Large intestine (tissue), 3 donors: ENCODE measurements at regions not wholly inside any gene's neighbourhood (a gene's known extent, or its start where the extent isn't known, plus 50 kb on each side); places are given as distances from the start of the nearest gene placed in this dataset.

Source experiments
- DNase-seq, 2 donors: peaks; one replicate each; pipeline versions ENCODE4 v3.0.0 to v3.0.0-alpha.2; 2013
- H3K27ac ChIP-seq: one replicate; pipeline ENCODE4 v1.5.1; 2013; ENCODE audit warnings: low read length
- H3K27me3 ChIP-seq: 2 replicates; pipeline ENCODE4 v1.6.1; 2013; ENCODE audit warnings: low read length; ENCODE audit not compliant: control insufficient read depth, insufficient read depth
- H3K36me3 ChIP-seq: 2 replicates; pipeline ENCODE4 v1.6.1; 2013; ENCODE audit warnings: low read length; ENCODE audit not compliant: control insufficient read depth, insufficient read depth
- H3K4me1 ChIP-seq: one replicate; pipeline ENCODE4 v1.6.1; 2013; ENCODE audit warnings: low read length; ENCODE audit not compliant: control insufficient read depth, insufficient read depth
- H3K4me3 ChIP-seq: one replicate; pipeline ENCODE4 v1.5.1; 2013; ENCODE audit warnings: low read length
- H3K9me3 ChIP-seq: one replicate; pipeline ENCODE4 v1.6.1; 2013; ENCODE audit warnings: mild to moderate bottlenecking, low read depth, low read length, moderate library complexity; ENCODE audit not compliant: control insufficient read depth
- WGBS: methylation state at CpG from one replicate; pipeline ENCODE4 v1.1.5; 2013; ENCODE audit warnings: low lambda C conversion rate; ENCODE audit not compliant: insufficient coverage; 5-methylcytosine and 5-hydroxymethylcytosine counted together

- H3K4me1 ChIP-seq = peaks cover 21% of the 10 kb centered on the region
- no CpG with 5 or more reads among the region's 16 CpGs for WGBS
- no peaks in the 10 kb centered on the region for H3K27me3 ChIP-seq
- H3K27ac ChIP-seq = no peak overlapping the region
- H3K36me3 ChIP-seq = no peaks in the 10 kb centered on the region
- no peaks in the 10 kb centered on the region for H3K9me3 ChIP-seq
- H3K4me3 ChIP-seq = no peak overlapping the region
- DNase-seq = no peak
These were observed 126.2 kb upstream of the LGALSL start for GRCh38 chr2:64327510-64328414.

- no peak overlapping the region for H3K27ac ChIP-seq
- H3K9me3 ChIP-seq = no peaks in the 10 kb centered on the region
- WGBS = 60% methylated on average over 1 of the region's 8 CpGs
- DNase-seq = no peak
- H3K4me3 ChIP-seq = no peak overlapping the region
- H3K4me1 ChIP-seq = peaks cover 21% of the 10 kb centered on the region
- no peaks in the 10 kb centered on the region for H3K27me3 ChIP-seq
- no peaks in the 10 kb centered on the region for H3K36me3 ChIP-seq
These were observed 125.6 kb upstream of the LGALSL start for GRCh38 chr2:64328415-64328722.

GRCh38 chr2:64328756-64329155 lies 125.2 kb upstream of the LGALSL start:
- DNase-seq = no peak
- WGBS = 80% methylated on average over 1 of the region's 3 CpGs
- H3K9me3 ChIP-seq = no peaks in the 10 kb centered on the region
- H3K4me1 ChIP-seq = peaks cover 21% of the 10 kb centered on the region
- H3K4me3 ChIP-seq = no peak overlapping the region
- H3K27me3 ChIP-seq = no peaks in the 10 kb centered on the region
- H3K36me3 ChIP-seq = no peaks in the 10 kb centered on the region
- H3K27ac ChIP-seq = no peak overlapping the region

GRCh38 chr2:64329848-64330247 lies 124.1 kb upstream of the LGALSL start:
- no CpG with 5 or more reads among the region's 2 CpGs for WGBS
- H3K4me3 ChIP-seq = no peak overlapping the region
- H3K27ac ChIP-seq = peak overlapping the region; percentile 2
- H3K27me3 ChIP-seq = no peaks in the 10 kb centered on the region
- H3K9me3 ChIP-seq = no peaks in the 10 kb centered on the region
- DNase-seq = peak; percentile 28 to 60
- peaks cover 21% of the 10 kb centered on the region for H3K4me1 ChIP-seq
- no peaks in the 10 kb centered on the region for H3K36me3 ChIP-seq

- H3K36me3 ChIP-seq = no peaks in the 10 kb centered on the region
- H3K4me3 ChIP-seq = no peak overlapping the region
- 100% methylated on average over 1 of the region's 10 CpGs for WGBS
- peak overlapping the region; percentile 2 for H3K27ac ChIP-seq
- H3K4me1 ChIP-seq = peaks cover 21% of the 10 kb centered on the region
- H3K27me3 ChIP-seq = no peaks in the 10 kb centered on the region
- DNase-seq = peak; percentile 64 to 76
- no peaks in the 10 kb centered on the region for H3K9me3 ChIP-seq
These were observed 123.5 kb upstream of the LGALSL start for GRCh38 chr2:64330281-64331113.

GRCh38 chr2:64331114-64331645 lies 122.8 kb upstream of the LGALSL start:
- no peaks in the 10 kb centered on the region for H3K9me3 ChIP-seq
- no peak overlapping the region for H3K27ac ChIP-seq
- whole genome bisulfite sequencing = no CpG with 5 or more reads among the region's 6 CpGs
- no peak for DNase-seq
- H3K4me3 ChIP-seq = no peak overlapping the region
- H3K27me3 ChIP-seq = no peaks in the 10 kb centered on the region
- peaks cover 21% of the 10 kb centered on the region for H3K4me1 ChIP-seq
- H3K36me3 ChIP-seq = no peaks in the 10 kb centered on the region

- DNase-seq = peak; percentile 74 to 81
- Histone ChIP-seq H3K36me3 (no peaks in the 10 kb centered on the region), H3K4me1 (peaks cover 21% of the 10 kb centered on the region), H3K27ac (peak overlapping the region; percentile 40), H3K4me3 (no peak overlapping the region), H3K27me3 (no peaks in the 10 kb centered on the region), H3K9me3 (no peaks in the 10 kb centered on the region)
- WGBS = 100% methylated on average over 1 of the region's 8 CpGs
These were observed 121.9 kb upstream of the LGALSL start for GRCh38 chr2:64331849-64332699.

GRCh38 chr2:64336171-64336570 lies 117.8 kb upstream of the LGALSL start:
- H3K27ac ChIP-seq = no peak overlapping the region
- H3K4me1 ChIP-seq = peaks cover 12% of the 10 kb centered on the region
- no peak for DNase-seq
- no peaks in the 10 kb centered on the region for H3K9me3 ChIP-seq
- H3K36me3 ChIP-seq = no peaks in the 10 kb centered on the region
- H3K4me3 ChIP-seq = no peak overlapping the region
- WGBS = 80% methylated on average over 1 of the region's 1 CpG
- no peaks in the 10 kb centered on the region for H3K27me3 ChIP-seq

- Histone ChIP-seq H3K36me3 (no peaks in the 10 kb centered on the region), H3K9me3 (no peaks in the 10 kb centered on the region), H3K27ac (no peak overlapping the region), H3K4me1 (peaks cover 3% of the 10 kb centered on the region), H3K4me3 (no peak overlapping the region), H3K27me3 (no peaks in the 10 kb centered on the region)
- no peak for DNase-seq
- 83% methylated on average over 1 of the region's 3 CpGs for WGBS
These were observed 116.6 kb upstream of the LGALSL start for GRCh38 chr2:64337314-64337713.

- no peaks in the 10 kb centered on the region for H3K36me3 ChIP-seq
- no peak for DNase-seq
- H3K4me1 ChIP-seq = no peaks in the 10 kb centered on the region
- no peak overlapping the region for H3K27ac ChIP-seq
- H3K27me3 ChIP-seq = no peaks in the 10 kb centered on the region
- H3K9me3 ChIP-seq = no peaks in the 10 kb centered on the region
- WGBS = no CpG with 5 or more reads among the region's 4 CpGs
- no peak overlapping the region for H3K4me3 ChIP-seq
These were observed 115.9 kb upstream of the LGALSL start for GRCh38 chr2:64338108-64338507.
